ENCODE measurements at regions not wholly inside any gene's neighbourhood (a gene's known extent, or its start where the extent isn't known, plus 50 kb on each side); places are given as distances from the start of the nearest gene placed in this dataset.
A peak's percentile ranks its signal among the peaks of the same experiment; 100 is the strongest.

- no peak for DNase-seq
Measured at GRCh38 chr11:31997955-31998354, 92.9 kb upstream of the RCN1 start.

GRCh38 chr11:31996159-31996881, 94.6 kb upstream of the RCN1 start:
- DNase-seq = no peak

GRCh38 chr11:31995525-31996094, 95.3 kb upstream of the RCN1 start:
- DNase-seq = no peak

- no peak for DNase-seq
Measured at GRCh38 chr11:31995032-31995431, 95.8 kb upstream of the RCN1 start.

- no peak for DNase-seq
Measured at GRCh38 chr11:31987118-31988005, 103.5 kb upstream of the RCN1 start.

- DNase-seq = no peak
Measured at GRCh38 chr11:31986201-31986889, 104.5 kb upstream of the RCN1 start.

- no peak for DNase-seq
Measured at GRCh38 chr11:31981457-31981856, 109.4 kb upstream of the RCN1 start.

GRCh38 chr11:31977343-31977742, 113.5 kb upstream of the RCN1 start:
- no peak for DNase-seq

GRCh38 chr11:31974366-31975136, 116.3 kb upstream of the RCN1 start:
- no peak for DNase-seq

- no peak for DNase-seq
Measured at GRCh38 chr11:31973172-31973571, 117.7 kb upstream of the RCN1 start.

GRCh38 chr11:31972623-31973022, 118.3 kb upstream of the RCN1 start:
- no peak for DNase-seq

GRCh38 chr11:31969359-31969702, 121.5 kb upstream of the RCN1 start:
- no peak for DNase-seq

GRCh38 chr11:31968461-31969358, 122.2 kb upstream of the RCN1 start:
- no peak for DNase-seq

GRCh38 chr11:31967404-31968130, 123.3 kb upstream of the RCN1 start:
- DNase-seq = no peak

GRCh38 chr11:31966846-31967245, 124.0 kb upstream of the RCN1 start:
- DNase-seq = no peak

GRCh38 chr11:31964181-31964580, 126.7 kb upstream of the RCN1 start:
- DNase-seq = no peak

GRCh38 chr11:31960126-31960525, 130.7 kb upstream of the RCN1 start:
- no peak for DNase-seq

- no peak for DNase-seq
Measured at GRCh38 chr11:31959716-31960115, 131.2 kb upstream of the RCN1 start.

GRCh38 chr11:31958076-31958735, 132.7 kb upstream of the RCN1 start:
- peak; percentile 12 to 34 for DNase-seq

GRCh38 chr11:31957674-31958073, 133.2 kb upstream of the RCN1 start:
- no peak for DNase-seq
